H1 (cell line): ENCODE measurements at regions not wholly inside any gene's neighbourhood (a gene's known extent, or its start where the extent isn't known, plus 50 kb on each side); places are given as distances from the start of the nearest gene placed in this dataset.

Source experiments
- CTCF ChIA-PET: fragments of 300-600 bp; sonication (Branson Sonifier 250); formaldehyde crosslinking; loops from one replicate; lab custom pipeline; 2021; ENCODE audit not compliant: partially characterized antibody; lab: Charles Lee
- POLR2A ChIA-PET: fragments of 300-600 bp; sonication (Branson Sonifier 250); formaldehyde crosslinking; loops from one replicate; lab custom pipeline; 2021; ENCODE audit warnings: inconsistent platforms; ENCODE audit not compliant: partially characterized antibody; lab: Charles Lee
- DNase-seq, 2 experiments: peaks; one replicate each; pipeline versions ENCODE4 v3.0.0 to v3.0.0-alpha.2; 2010 to 2022; ENCODE audit warnings: low spot score in 2 of 2, low read depth in 1 of 2, mixed read lengths in 1 of 2
- FAIRE-seq: peaks from 2 replicates; lab custom pipeline; 2011; peaks lifted over from hg19 to GRCh38; lab: Jason Lieb, UNC
- H2AFZ ChIP-seq: 2 replicates; pipeline ENCODE4 v1.8.1; 2012; ENCODE audit warnings: low read length, inconsistent platforms
- H2AK5ac ChIP-seq: 2 replicates; pipeline ENCODE4 v1.6.1; 2013; ENCODE audit warnings: low read depth, low read length
- H2BK120ac ChIP-seq: replicated peaks from 2 replicates; pipeline ENCODE3; 2013; ENCODE audit warnings: low read depth, low read length, inconsistent platforms
- H2BK12ac ChIP-seq: 2 replicates; pipeline ENCODE4 v1.6.1; 2013; ENCODE audit warnings: low read depth, low read length
- H2BK15ac ChIP-seq: 2 replicates; pipeline ENCODE4 v1.6.1; 2013; ENCODE audit warnings: low read length
- H2BK20ac ChIP-seq: 2 replicates; pipeline ENCODE4 v1.6.1; 2013; ENCODE audit warnings: low read length
- H2BK5ac ChIP-seq: 2 replicates; pipeline ENCODE4 v1.6.1; 2013; ENCODE audit warnings: low read depth, low read length
- H3K14ac ChIP-seq: 2 replicates; pipeline ENCODE4 v1.6.1; 2013; ENCODE audit warnings: inconsistent platforms; ENCODE audit not compliant: insufficient read length
- H3K18ac ChIP-seq: 2 replicates; pipeline ENCODE4 v1.6.1; 2013; ENCODE audit warnings: low read length; ENCODE audit errors: extremely low read depth
- H3K23ac ChIP-seq: 2 replicates; pipeline ENCODE4 v1.6.1; 2013; ENCODE audit warnings: inconsistent platforms; ENCODE audit not compliant: insufficient read length
- H3K23me2 ChIP-seq: 2 replicates; pipeline ENCODE4 v1.6.1; 2013; ENCODE audit warnings: low read depth, low read length
- H3K27ac ChIP-seq: 2 replicates; pipeline ENCODE4 v1.6.1; 2011; ENCODE audit warnings: low read depth, low read length, inconsistent platforms
- H3K27me3 ChIP-seq, 4 experiments: replicated peaks in 1 of 4; 1 replicate in 1 of 4; 2 replicates in 3 of 4; pipeline versions ENCODE4 v1.6.1 to v1.8.1; 2011 to 2013; ENCODE audit warnings: low read length in 3 of 4, mild to moderate bottlenecking in 3 of 4, inconsistent platforms in 2 of 4, mixed read lengths in 2 of 4, moderate library complexity in 1 of 4; ENCODE audit not compliant: control insufficient read depth in 3 of 4, insufficient read depth in 3 of 4; ENCODE audit errors: extremely low read depth in 1 of 4
- H3K36me3 ChIP-seq, 4 experiments: 2 replicates each; pipeline versions ENCODE4 v1.6.1 to v1.8.1; 2011 to 2013; ENCODE audit warnings: mild to moderate bottlenecking in 4 of 4, low read length in 3 of 4, moderate library complexity in 2 of 4, control low read depth in 1 of 4, inconsistent platforms in 1 of 4; ENCODE audit not compliant: insufficient read depth in 4 of 4, control insufficient read depth in 2 of 4
- H3K4ac ChIP-seq: replicated peaks from 2 replicates; pipeline ENCODE3; 2013; ENCODE audit warnings: low read length, low read depth, mixed read lengths, inconsistent platforms; ENCODE audit not compliant: insufficient read length
- H3K4me1 ChIP-seq, 4 experiments: replicated peaks in 1 of 4; 1 replicate in 1 of 4; 2 replicates in 3 of 4; pipeline versions ENCODE4 v1.6.1 to v1.8.1; 2011 to 2013; ENCODE audit warnings: low read length in 3 of 4, inconsistent platforms in 2 of 4, mixed read lengths in 1 of 4; ENCODE audit not compliant: insufficient read depth in 4 of 4, control insufficient read depth in 3 of 4
- H3K4me2 ChIP-seq, 2 experiments: 2 replicates each; pipeline versions ENCODE4 v1.6.1 to v1.8.1; 2011 to 2013; ENCODE audit warnings: low read depth in 2 of 2, low read length in 2 of 2, control low read depth in 1 of 2, inconsistent platforms in 1 of 2, mild to moderate bottlenecking in 1 of 2; ENCODE audit not compliant: insufficient read depth in 1 of 2
- H3K4me3 ChIP-seq, 4 experiments: fragments of 200-600, 300-600 bp in 1 of 4; sonication (generic), shearing (Covaris generic), sonication (Bioruptor Twin) in 1 of 4; 2 replicates each; pipeline versions ENCODE4 v1.5.1 to v1.8.1; 2011 to 2016; ENCODE audit warnings: low read length in 4 of 4, low read depth in 3 of 4, control low read depth in 2 of 4, inconsistent platforms in 2 of 4, mild to moderate bottlenecking in 2 of 4, mixed read lengths in 1 of 4, moderate library complexity in 1 of 4; ENCODE audit not compliant: insufficient read depth in 2 of 4; ENCODE audit errors: extremely low read depth in 1 of 4
- H3K56ac ChIP-seq: replicated peaks from 2 replicates; pipeline ENCODE3; 2013; ENCODE audit warnings: low read depth, mild to moderate bottlenecking, mixed read lengths, low read length, inconsistent platforms; ENCODE audit not compliant: insufficient read length
- H3K79me1 ChIP-seq: 2 replicates; pipeline ENCODE4 v1.6.1; 2013; ENCODE audit warnings: low read depth, low read length, control low read depth
- H3K79me2 ChIP-seq, 2 experiments: 2 replicates each; pipeline versions ENCODE4 v1.6.1 to v1.8.1; 2012 to 2013; ENCODE audit warnings: low read length in 2 of 2, mild to moderate bottlenecking in 2 of 2, inconsistent platforms in 1 of 2; ENCODE audit not compliant: insufficient read depth in 2 of 2, control insufficient read depth in 1 of 2
- H3K9ac ChIP-seq, 4 experiments: replicated peaks in 1 of 4; 1 replicate in 1 of 4; 2 replicates in 3 of 4; pipeline versions ENCODE4 v1.6.1 to v1.8.1; 2011 to 2013; ENCODE audit warnings: low read depth in 3 of 4, low read length in 3 of 4, control low read depth in 2 of 4, mild to moderate bottlenecking in 2 of 4, moderate library complexity in 2 of 4, inconsistent platforms in 1 of 4; ENCODE audit errors: extremely low read depth in 1 of 4
- H3K9me3 ChIP-seq, 2 experiments: 2 replicates each; pipeline versions ENCODE4 v1.6.1 to v1.8.1; 2012 to 2013; ENCODE audit warnings: mild to moderate bottlenecking in 2 of 2, moderate library complexity in 2 of 2, control low read depth in 1 of 2, inconsistent platforms in 1 of 2, low read depth in 1 of 2, low read length in 1 of 2, mixed read lengths in 1 of 2; ENCODE audit not compliant: insufficient read depth in 2 of 2
- H4K20me1 ChIP-seq, 2 experiments: replicated peaks in 1 of 2; 2 replicates each; pipeline versions ENCODE3 to v1.8.1; 2011 to 2013; ENCODE audit warnings: inconsistent platforms in 2 of 2, low read length in 2 of 2, mild to moderate bottlenecking in 1 of 2; ENCODE audit not compliant: insufficient read depth in 2 of 2, control insufficient read depth in 1 of 2
- H4K5ac ChIP-seq: 2 replicates; pipeline ENCODE4 v1.6.1; 2013; ENCODE audit warnings: low read length, low read depth, mixed read lengths, inconsistent platforms; ENCODE audit not compliant: insufficient read length
- H4K8ac ChIP-seq: 2 replicates; pipeline ENCODE4 v1.8.0; 2013; ENCODE audit warnings: mild to moderate bottlenecking, moderate library complexity, low read length, inconsistent platforms; ENCODE audit not compliant: insufficient read depth; ENCODE audit errors: extremely low read depth
- H4K91ac ChIP-seq: replicated peaks from 2 replicates; pipeline ENCODE3; 2013; ENCODE audit warnings: low read length, mixed read lengths, inconsistent platforms; ENCODE audit not compliant: insufficient read length
- BRCA1 ChIP-seq: IDR thresholded peaks from 2 replicates; pipeline ENCODE4 v1.6.1; 2012; ENCODE audit warnings: low read depth, low read length, improper control_type of control experiment
- EZH2 ChIP-seq: fragments of 200-600 bp; sonication (generic); IDR thresholded peaks from 2 replicates; pipeline ENCODE4 v1.7.1; 2012; ENCODE audit warnings: low read depth, mild to moderate bottlenecking, moderate library complexity, low read length, inconsistent platforms; ENCODE audit not compliant: severe bottlenecking
- HDAC6 ChIP-seq: IDR thresholded peaks from one replicate; pipeline ENCODE4 v1.7.1; 2012; ENCODE audit warnings: low read depth, mild to moderate bottlenecking, inconsistent platforms, low read length, moderate library complexity
- JUN ChIP-seq: IDR thresholded peaks from 2 replicates; pipeline ENCODE4 v1.6.1; 2011; ENCODE audit warnings: low read depth, mild to moderate bottlenecking, improper control_type of control experiment, low read length
- JUND ChIP-seq: IDR thresholded peaks from 2 replicates; pipeline ENCODE4 v1.6.1; 2011; ENCODE audit warnings: mild to moderate bottlenecking, improper control_type of control experiment, low read length
- KDM4A ChIP-seq: IDR thresholded peaks from one replicate; pipeline ENCODE4 v1.7.1; 2012; ENCODE audit warnings: low read depth, mild to moderate bottlenecking, moderate library complexity, low read length, inconsistent platforms; ENCODE audit not compliant: severe bottlenecking
- MAFK ChIP-seq: IDR thresholded peaks from 2 replicates; pipeline ENCODE4 v1.6.1; 2012; ENCODE audit warnings: low read depth, mild to moderate bottlenecking, improper control_type of control experiment, low read length
- MAX ChIP-seq: IDR thresholded peaks from 2 replicates; pipeline ENCODE4 v1.6.1; 2012; ENCODE audit warnings: inconsistent platforms
- POLR2AphosphoS5 ChIP-seq: IDR thresholded peaks from 2 replicates; pipeline ENCODE4 v1.6.1; 2011; ENCODE audit warnings: low read depth, low read length
- POU5F1 ChIP-seq: IDR thresholded peaks from 2 replicates; pipeline ENCODE4 v1.6.1; 2011; ENCODE audit warnings: low read depth, mild to moderate bottlenecking, low read length, moderate library complexity
- RBBP5 ChIP-seq: IDR thresholded peaks from 2 replicates; pipeline ENCODE4 v1.7.1; 2012; ENCODE audit warnings: low read depth, mild to moderate bottlenecking, inconsistent platforms, low read length, moderate library complexity, borderline replicate concordance
- SIX5 ChIP-seq: IDR thresholded peaks from 2 replicates; pipeline ENCODE4 v1.6.1; 2011; ENCODE audit warnings: mild to moderate bottlenecking, low read depth, low read length
- SRF ChIP-seq: IDR thresholded peaks from 2 replicates; pipeline ENCODE4 v1.6.1; 2011; ENCODE audit warnings: mild to moderate bottlenecking, low read depth, low read length, moderate library complexity
- TAF1 ChIP-seq: IDR thresholded peaks from 2 replicates; pipeline ENCODE4 v1.6.1; 2011; ENCODE audit warnings: mild to moderate bottlenecking, low read depth, low read length
- TAF7 ChIP-seq: optimal IDR thresholded peaks from 2 replicates; pipeline ENCODE3; 2011; ENCODE audit warnings: low read depth, mild to moderate bottlenecking, inconsistent platforms, low read length, moderate library complexity, borderline replicate concordance
- USF2 ChIP-seq: IDR thresholded peaks from 2 replicates; pipeline ENCODE4 v1.6.1; 2011; ENCODE audit warnings: low read length, improper control_type of control experiment

GRCh38 chr11:21908211-21908610 is 284.7 kb upstream of the ANO5 start:
- Histone ChIP-seq H3K79me1 (no peaks in the 10 kb centered on the region), H3K27me3 (peaks cover 0 to 1% (median 0%) of the 10 kb centered on the region in 4 experiments; a peak in 1 of 7 replicates), H2BK15ac (no peak overlapping the region), H3K56ac (no peak overlapping the region), H3K9me3 (no peaks in the 10 kb centered on the region), H3K9ac (no peak overlapping the region), H4K5ac (no peak overlapping the region), H2AK5ac (no peak overlapping the region), H4K8ac (no peak overlapping the region), H2BK20ac (no peak overlapping the region), H3K23me2 (peaks cover 2% of the 10 kb centered on the region; the same call in 1 of the 2 replicates), H3K23ac (no peak overlapping the region), H3K4me3 (no peak overlapping the region), H4K20me1 (no peaks in the 10 kb centered on the region), H3K18ac (no peak overlapping the region), H3K4ac (no peak overlapping the region), H4K91ac (no peak overlapping the region), H3K36me3 (no peaks in the 10 kb centered on the region), H2BK12ac (no peak overlapping the region), H3K14ac (no peak overlapping the region), H3K4me2 (no peak overlapping the region), H3K27ac (no peak overlapping the region), H3K4me1 (peaks cover 0 to 3% (median under 1%) of the 10 kb centered on the region in 4 experiments; a peak in 1 of 7 replicates), H2BK5ac (no peak overlapping the region), H2BK120ac (no peak overlapping the region), H2AFZ (no peak overlapping the region), H3K79me2 (no peaks in the 10 kb centered on the region)
- POLR2A ChIA-PET, result no interaction called here
- FAIRE-seq (no peak), DNase-seq (no peak)
- CTCF ChIA-PET, result no interaction called here
- TF ChIP-seq RBBP5 (no peak), JUND (no peak), MAX (no peak), TAF7 (no peak), HDAC6 (no peak), JUN (no peak), POLR2AphosphoS5 (no peak), SIX5 (no peak), TAF1 (no peak), KDM4A (no peak), EZH2 (no peak), MAFK (no peak), BRCA1 (no peak), SRF (no peak), USF2 (no peak), POU5F1 (no peak)
